Upper lobe of right lung (tissue), 1 donor: ENCODE measurements at regions not wholly inside any gene's neighbourhood (a gene's known extent, or its start where the extent isn't known, plus 50 kb on each side); places are given as distances from the start of the nearest gene placed in this dataset.
"Not testable (repeated sequence)": the region's sequence is repeated elsewhere in the genome, so short reads cannot be mapped to it uniquely, and the experiment has no call there.

ENCODE experiments used
- ATAC-seq: fragments of 200-7000 bp; cut with Tn5 transposase; one replicate; pipeline ENCODE4 v1.9.1; 2020; ENCODE audit warnings: mild to moderate bottlenecking, moderate library complexity
- DNase-seq: peaks from one replicate; pipeline ENCODE4 v3.0.0-alpha.2; 2020
- H3K27ac ChIP-seq: fragments of 200-600 bp; one replicate; pipeline ENCODE4 v1.8.0; 2022
- H3K27me3 ChIP-seq: fragments of 200-600 bp; one replicate; pipeline ENCODE4 v1.8.0; 2022; ENCODE audit warnings: mild to moderate bottlenecking
- H3K36me3 ChIP-seq: fragments of 200-600 bp; one replicate; pipeline ENCODE4 v1.8.0; 2022
- H3K4me1 ChIP-seq: fragments of 200-600 bp; one replicate; pipeline ENCODE4 v1.8.0; 2022
- H3K4me3 ChIP-seq: fragments of 200-600 bp; one replicate; pipeline ENCODE4 v1.8.0; 2022; ENCODE audit warnings: mild to moderate bottlenecking
- H3K9me3 ChIP-seq: fragments of 200-600 bp; one replicate; pipeline ENCODE4 v1.8.0; 2022
- intact Hi-C: fragments of 100-400 bp; cut with DNase I; formaldehyde crosslinking; loops from one replicate; pipeline ENCODE4 v1.11.0; 2022
- donor health status: DM: no; HTN: yes; CAD: no; lungs with severe emphysema.

- H3K4me1 ChIP-seq, H3K27me3 ChIP-seq, H3K9me3 ChIP-seq, H3K36me3 ChIP-seq, intact Hi-C loops: not testable (repeated sequence)
- H3K27ac ChIP-seq = peak overlapping the region; percentile 55
- peak; percentile 99 for ATAC-seq
- peak overlapping the region; percentile 43 for H3K4me3 ChIP-seq
- peak; percentile 83 for DNase-seq
Measured at GRCh38 chr15:30470601-30471365, 56.7 kb upstream of the GOLGA8R start.

- H3K9me3 ChIP-seq, H3K36me3 ChIP-seq, ATAC-seq, H3K4me1 ChIP-seq, H3K27me3 ChIP-seq, intact Hi-C loops, DNase-seq: not testable (repeated sequence)
- H3K27ac ChIP-seq = peak overlapping the region; percentile 55
- H3K4me3 ChIP-seq = peak overlapping the region; percentile 43
Measured at GRCh38 chr15:30471366-30471749, 57.3 kb upstream of the GOLGA8R start.

GRCh38 chr15:30471817-30472551 is 57.9 kb upstream of the GOLGA8R start:
- intact Hi-C loops, H3K36me3 ChIP-seq, H3K4me3 ChIP-seq, H3K9me3 ChIP-seq, H3K27ac ChIP-seq, H3K27me3 ChIP-seq, H3K4me1 ChIP-seq, ATAC-seq, DNase-seq: not testable (repeated sequence)

- intact Hi-C loops, H3K9me3 ChIP-seq, H3K27ac ChIP-seq, H3K27me3 ChIP-seq, ATAC-seq, H3K4me1 ChIP-seq, H3K4me3 ChIP-seq, DNase-seq, H3K36me3 ChIP-seq: not testable (repeated sequence)
Measured at GRCh38 chr15:30484887-30485286, 67.0 kb upstream of the GOLGA8Q start.

- H3K9me3 ChIP-seq, intact Hi-C loops, H3K4me1 ChIP-seq, H3K4me3 ChIP-seq, H3K36me3 ChIP-seq, H3K27me3 ChIP-seq: not testable (repeated sequence)
- H3K27ac ChIP-seq = peak overlapping the region; percentile 71
- DNase-seq (peak; percentile 76), ATAC-seq (peak; percentile 77)
Measured at GRCh38 chr15:30489237-30489636, 62.6 kb upstream of the GOLGA8Q start.

GRCh38 chr15:30490334-30490733 is 61.5 kb upstream of the GOLGA8Q start:
- ATAC-seq, H3K27ac ChIP-seq, H3K4me3 ChIP-seq, H3K36me3 ChIP-seq, DNase-seq, H3K27me3 ChIP-seq, H3K9me3 ChIP-seq, intact Hi-C loops, H3K4me1 ChIP-seq: not testable (repeated sequence)

- ATAC-seq, H3K27ac ChIP-seq: not testable (repeated sequence)
Measured at GRCh38 chr15:30493947-30494346, 57.9 kb upstream of the GOLGA8Q start.

GRCh38 chr15:30497275-30497674 is 54.6 kb upstream of the GOLGA8Q start:
- intact Hi-C loops, H3K9me3 ChIP-seq, H3K27ac ChIP-seq, H3K36me3 ChIP-seq, H3K27me3 ChIP-seq, DNase-seq, H3K4me1 ChIP-seq, ATAC-seq, H3K4me3 ChIP-seq: not testable (repeated sequence)

More at GRCh38 chr15:30493947-30494346, 57.9 kb upstream of the GOLGA8Q start:
- H3K4me1 ChIP-seq, intact Hi-C loops, H3K36me3 ChIP-seq, H3K9me3 ChIP-seq, H3K27me3 ChIP-seq, DNase-seq, H3K4me3 ChIP-seq: not testable (repeated sequence)

GRCh38 chr15:30499233-30499632 is 52.6 kb upstream of the GOLGA8Q start:
- H3K27ac ChIP-seq, ATAC-seq, DNase-seq, H3K4me1 ChIP-seq, H3K9me3 ChIP-seq, H3K4me3 ChIP-seq, intact Hi-C loops, H3K27me3 ChIP-seq, H3K36me3 ChIP-seq: not testable (repeated sequence)

- ATAC-seq, H3K27me3 ChIP-seq, DNase-seq, H3K4me1 ChIP-seq, H3K4me3 ChIP-seq, intact Hi-C loops, H3K27ac ChIP-seq, H3K9me3 ChIP-seq, H3K36me3 ChIP-seq: not testable (repeated sequence)
Measured at GRCh38 chr15:30500511-30500910, 51.3 kb upstream of the GOLGA8Q start.
